SK-N-MC (cell line): ENCODE measurements at regions not wholly inside any gene's neighbourhood (a gene's known extent, or its start where the extent isn't known, plus 50 kb on each side); places are given as distances from the start of the nearest gene placed in this dataset.

Experiments used
- EZH2 ChIP-seq: fragments of 200-600 bp; sonication (generic); IDR thresholded peaks from one replicate; pipeline ENCODE4 v1.6.1; 2017; ENCODE audit warnings: antibody characterized with exemption
- POLR2AphosphoS5 ChIP-seq: IDR thresholded peaks from 2 replicates; pipeline ENCODE4 v1.6.1; 2012; ENCODE audit warnings: mild to moderate bottlenecking, low read depth, low read length, borderline replicate concordance

DNA sequence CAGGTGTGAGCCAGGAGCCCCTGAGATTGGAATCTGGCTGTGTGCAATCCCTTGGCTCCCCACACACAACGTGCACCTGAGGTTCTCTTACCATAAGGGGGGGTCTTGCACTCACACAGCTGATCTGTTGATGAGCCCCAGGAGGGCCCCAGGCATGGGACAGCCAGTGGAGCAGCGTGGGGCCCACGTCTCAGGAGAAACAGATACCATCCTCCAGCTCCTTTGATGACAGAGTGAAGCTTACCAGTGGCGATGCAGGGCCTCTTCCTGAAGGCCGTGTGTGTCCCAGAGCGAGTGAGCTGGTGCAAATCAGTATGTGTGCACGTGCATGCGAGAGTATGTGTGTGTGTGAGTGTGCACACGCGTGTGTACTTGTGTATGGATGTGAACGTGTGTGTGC is 287.4 kb downstream of the IRX1 start:
- TF ChIP-seq EZH2 (no peak), POLR2AphosphoS5 (no peak)
